HS-27A (cell line): ENCODE measurements at regions not wholly inside any gene's neighbourhood (a gene's known extent, or its start where the extent isn't known, plus 50 kb on each side); places are given as distances from the start of the nearest gene placed in this dataset.
"Not testable (repeated sequence)": the region's sequence is repeated elsewhere in the genome, so short reads cannot be mapped to it uniquely, and the experiment has no call there.

Experiments used
- DNase-seq: peaks from one replicate; pipeline ENCODE4 v3.0.0-alpha.2; 2012; ENCODE audit warnings: low read depth, missing footprints

DNA sequence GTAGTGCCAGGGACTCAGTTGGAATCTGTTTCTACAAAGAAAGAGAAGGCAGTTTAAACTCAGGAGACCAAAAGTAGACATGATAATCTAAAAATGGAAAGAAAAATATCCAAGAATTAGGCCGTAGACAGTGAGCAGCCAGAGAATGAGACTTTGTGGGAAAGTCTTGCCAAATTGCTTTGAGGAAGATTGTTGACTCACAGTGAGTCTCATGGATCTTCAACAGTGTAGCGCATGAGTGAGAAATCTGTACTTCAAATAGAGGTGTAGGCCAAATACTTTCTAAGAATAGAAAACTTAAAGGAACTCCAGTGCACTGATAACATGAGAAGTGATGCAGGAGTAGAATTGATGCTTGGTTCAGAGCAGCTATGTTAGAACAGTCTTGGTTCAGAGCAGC is 284.5 kb downstream of the HTR1B start:
- DNase-seq = peak; percentile 8

DNA sequence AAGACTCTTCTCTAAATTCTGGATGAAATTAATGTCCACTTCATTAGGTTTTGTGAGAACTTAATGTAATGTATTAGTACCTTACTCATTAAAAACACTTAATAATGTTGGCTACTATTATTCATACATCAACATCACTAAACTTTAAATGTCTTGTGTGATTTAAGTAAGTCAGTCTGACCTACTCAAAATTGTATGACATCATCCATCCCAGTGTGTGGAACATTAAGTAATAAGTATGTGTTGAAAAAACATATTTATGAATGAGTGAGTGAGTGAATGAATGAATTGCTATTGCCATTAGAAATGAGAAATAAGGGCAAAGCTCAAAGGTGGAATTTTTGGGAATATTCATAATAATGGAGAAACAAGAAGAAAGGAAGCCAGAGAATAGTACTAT is 285.8 kb downstream of the HTR1B start:
- DNase-seq = no peak

GRCh38 chr6:77173472-77174074 is 289.7 kb downstream of the HTR1B start:
- DNase-seq = no peak

DNA sequence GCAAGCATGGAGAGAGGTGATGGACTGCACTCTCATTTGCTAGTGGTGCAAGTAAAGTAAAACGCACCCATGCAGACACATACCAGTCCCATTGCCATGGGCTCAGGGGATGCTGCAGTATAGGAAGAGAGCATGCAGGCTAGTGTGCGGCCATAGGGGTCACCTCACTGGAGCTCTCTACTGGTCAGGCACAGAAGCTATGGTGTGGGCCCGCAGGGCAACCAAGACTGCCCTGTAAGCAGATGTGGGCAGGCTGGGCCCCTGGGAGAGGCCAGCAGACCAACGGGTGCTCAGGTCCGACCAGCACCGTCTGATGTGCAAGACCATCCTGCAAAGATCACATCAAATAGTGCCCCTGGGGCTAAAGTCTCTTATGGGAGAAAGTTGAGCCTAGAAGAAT is 290.7 kb downstream of the HTR1B start:
- DNase-seq = no peak

GRCh38 chr6:77159730-77160129 is 303.6 kb downstream of the HTR1B start:
- DNase-seq = no peak

DNA sequence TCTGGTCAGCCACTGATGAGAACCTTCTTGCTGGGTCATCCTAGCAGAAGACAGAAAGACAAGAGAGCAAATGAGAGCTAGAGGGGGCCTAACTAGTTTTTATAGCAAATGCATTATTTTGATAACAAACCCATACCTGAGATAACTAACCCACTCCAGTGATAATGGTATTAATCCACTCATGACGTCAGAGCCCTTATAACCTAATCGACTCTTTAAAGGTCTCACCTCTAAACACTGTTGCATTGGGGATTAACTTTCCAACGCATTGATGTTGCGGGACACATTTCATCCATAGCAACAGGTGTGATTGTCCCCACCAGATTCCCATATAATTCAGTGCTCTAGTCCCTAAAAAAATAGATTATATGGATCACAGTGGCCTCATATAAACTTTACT is 312.1 kb downstream of the HTR1B start:
- no peak for DNase-seq

DNA sequence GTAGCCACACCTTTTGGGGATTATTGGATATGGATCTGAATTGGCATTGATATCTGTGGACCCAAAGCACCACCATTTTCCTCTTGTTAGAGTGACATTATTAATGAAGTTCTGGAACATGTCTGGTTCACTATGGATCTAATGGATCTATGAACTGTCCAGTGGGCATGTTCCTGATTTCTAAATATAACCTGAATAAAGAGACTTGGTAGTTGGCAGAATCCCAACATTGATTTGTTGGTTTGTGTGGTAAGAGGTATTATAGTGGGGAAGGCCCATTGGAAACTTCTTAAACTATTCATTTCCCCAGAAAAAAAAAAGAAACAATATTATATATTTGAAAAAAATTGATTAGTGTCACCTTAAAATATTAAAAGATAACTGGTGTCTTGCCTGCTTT is 312.6 kb downstream of the HTR1B start:
- no peak for DNase-seq

DNA sequence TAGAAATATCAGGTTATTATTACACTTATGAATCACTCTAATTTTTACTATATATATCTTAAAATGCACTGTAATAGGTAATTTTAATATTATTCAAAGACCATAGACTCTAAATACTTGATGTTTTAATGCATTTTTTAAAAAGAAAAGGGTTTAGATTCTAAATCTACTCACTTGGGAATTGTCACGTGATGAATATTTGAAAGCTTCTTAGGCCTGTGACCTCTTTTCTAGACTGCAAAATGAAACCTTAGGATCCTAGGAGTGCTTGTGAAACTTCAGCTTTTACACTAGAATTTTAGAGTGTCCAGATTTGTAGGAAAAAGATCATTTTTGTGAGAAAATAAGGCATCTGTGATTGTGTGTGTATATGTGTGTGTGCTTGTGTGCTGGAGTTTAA is 318.0 kb downstream of the HTR1B start:
- DNase-seq = no peak

GRCh38 chr6:77143659-77144447 is 319.4 kb downstream of the HTR1B start:
- no peak for DNase-seq

GRCh38 chr6:77136086-77136485 is 327.2 kb downstream of the HTR1B start:
- no peak for DNase-seq

GRCh38 chr6:77133031-77133430 is 330.3 kb downstream of the HTR1B start:
- no peak for DNase-seq

DNA sequence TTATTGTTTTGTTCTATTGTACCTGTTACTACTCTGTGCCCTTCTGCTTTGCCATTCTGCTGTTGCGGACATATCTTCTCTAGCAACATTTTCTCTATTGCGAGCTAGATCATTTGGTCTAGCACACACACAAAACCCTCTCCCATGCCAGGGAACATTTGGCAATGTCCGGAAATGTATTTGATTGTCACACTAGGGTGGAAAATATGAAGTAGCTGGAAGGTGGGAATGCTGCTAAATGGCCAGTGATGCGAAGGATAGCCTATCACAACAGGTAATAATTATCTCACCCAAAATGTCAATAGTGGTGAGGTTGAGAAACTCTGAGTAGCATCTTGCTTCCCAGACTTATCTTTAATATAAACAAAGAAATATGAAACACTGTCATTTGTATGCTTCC is 331.9 kb downstream of the HTR1B start:
- DNase-seq = no peak

DNA sequence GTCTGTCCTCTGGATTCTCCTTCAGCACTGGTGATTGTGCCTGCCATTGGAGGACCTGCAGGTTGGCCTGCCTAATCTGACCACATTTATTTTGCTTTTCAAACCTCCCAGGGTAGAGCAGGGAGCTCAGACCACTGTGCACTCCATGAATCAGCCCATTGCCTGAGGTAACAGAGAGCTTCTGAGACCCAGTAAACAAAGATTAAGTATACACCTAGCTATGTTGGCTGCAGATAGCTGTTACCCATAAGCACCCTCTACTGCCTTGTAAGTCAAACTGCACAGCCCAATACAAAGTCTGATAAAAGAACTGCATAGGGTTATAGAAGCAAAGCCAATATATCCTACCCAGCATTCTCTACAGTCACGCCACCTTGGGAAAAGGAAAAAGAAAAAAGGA is 338.7 kb downstream of the HTR1B start:
- DNase-seq = no peak

GRCh38 chr6:77123527-77123926 is 339.8 kb downstream of the HTR1B start:
- DNase-seq = no peak

DNA sequence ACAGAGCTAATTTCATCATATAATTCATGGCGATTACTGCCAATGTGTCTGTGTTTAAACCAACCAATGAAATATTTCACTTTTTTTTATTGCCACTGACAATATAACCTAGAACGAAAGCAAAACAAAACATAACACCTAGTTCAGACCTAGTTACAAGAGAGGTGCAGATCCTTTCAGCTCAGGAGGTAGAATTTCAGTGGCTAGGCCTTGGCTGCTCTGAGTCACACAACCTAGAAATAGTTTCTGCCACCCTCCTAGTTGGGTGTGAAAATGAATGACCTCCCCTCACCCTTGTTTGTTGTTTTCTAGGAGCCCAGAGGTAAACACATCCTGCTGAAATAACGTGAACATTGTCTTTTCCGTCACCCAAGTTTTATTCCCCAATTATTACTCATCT is 356.3 kb downstream of the HTR1B start:
- DNase-seq = no peak

DNA sequence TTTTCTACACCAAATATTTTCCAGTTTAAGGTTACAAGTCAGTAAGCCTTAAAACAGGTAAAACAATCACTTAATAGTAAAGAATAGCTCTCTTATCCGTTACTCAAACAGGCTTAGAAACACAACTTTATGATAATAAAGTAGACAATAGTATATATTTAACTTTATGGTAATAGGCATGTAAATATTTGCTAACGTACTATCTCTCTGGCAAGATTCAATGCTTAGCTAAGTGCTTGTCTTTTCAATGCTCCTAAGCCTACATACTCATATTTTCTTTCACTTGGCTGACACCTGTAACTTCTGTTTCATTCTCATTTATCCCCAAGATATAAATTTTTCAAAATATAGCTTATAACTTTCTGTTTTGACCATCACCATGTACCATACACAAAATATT is 358.2 kb downstream of the HTR1B start:
- DNase-seq = no peak

GRCh38 chr6:77097940-77098339 is 365.4 kb downstream of the HTR1B start:
- DNase-seq = no peak

DNA sequence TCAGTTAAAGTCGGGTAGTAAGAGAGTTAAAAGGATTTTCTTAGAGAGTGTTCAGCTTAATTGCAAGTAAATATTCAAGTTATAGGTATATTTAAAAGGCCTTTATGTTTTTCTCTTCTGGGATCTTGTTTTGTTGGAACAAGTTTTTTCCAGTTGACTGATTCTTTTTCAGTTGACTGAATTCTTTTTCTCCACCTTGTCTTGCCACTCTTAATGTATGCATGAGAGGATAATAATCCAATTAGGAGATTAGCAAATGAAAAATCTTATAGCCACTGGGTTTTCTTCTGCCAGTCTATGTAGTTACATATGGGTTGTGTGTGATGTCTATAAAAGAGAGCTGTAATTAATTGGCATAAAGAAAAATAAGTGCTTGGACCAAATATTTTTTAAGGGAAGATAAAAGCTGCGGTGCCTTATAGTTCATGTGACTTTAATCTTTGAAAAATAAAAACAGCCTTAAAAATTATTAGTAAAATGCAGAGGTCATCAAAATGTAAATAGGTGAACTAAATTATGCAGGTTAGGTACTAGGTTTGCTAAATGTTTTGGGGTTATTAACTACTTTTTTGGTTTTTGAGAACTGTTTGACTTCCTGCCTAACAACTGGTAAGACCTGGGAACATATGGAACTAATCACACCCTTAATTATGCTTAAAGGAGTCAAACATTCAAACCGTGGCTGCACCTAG is 367.2 kb downstream of the HTR1B start:
- DNase-seq = no peak

DNA sequence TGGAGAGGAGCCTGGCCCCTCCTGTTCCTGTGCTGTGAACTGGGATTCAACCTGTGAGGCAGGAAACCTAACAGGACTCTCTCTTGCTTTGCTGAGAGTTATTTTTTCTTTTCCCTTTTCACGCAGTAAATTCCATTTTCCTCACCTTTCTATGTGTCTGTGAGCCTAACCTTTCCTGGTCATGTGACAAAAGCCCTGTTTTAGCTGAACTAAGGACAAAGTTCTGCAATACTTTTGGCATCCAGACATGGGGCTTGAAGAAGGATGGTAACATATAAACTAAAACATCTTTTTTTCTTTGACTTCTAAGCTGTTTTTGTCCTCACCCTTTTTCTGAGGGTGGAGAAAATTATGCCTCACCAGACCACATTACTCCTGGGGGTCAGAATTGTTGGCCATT is 368.5 kb downstream of the HTR1B start:
- DNase-seq = no peak

DNA sequence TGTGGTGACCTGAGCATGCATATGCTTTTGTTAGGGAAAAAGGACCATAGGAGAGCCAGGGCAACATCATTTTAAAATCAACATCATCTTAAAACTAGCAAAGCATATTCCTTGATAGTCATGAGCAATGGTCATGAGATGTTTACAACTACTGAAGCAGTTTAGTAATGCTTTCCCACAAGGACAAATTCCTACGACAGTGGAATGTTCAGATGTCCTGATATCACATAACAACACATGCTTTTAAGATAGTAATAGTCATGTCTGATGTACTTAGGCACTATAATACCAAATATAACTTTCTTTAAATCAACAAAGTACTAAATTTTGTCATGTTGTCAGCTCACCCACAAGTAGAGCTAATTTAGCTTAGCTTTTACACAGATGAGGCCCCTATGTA is 370.3 kb downstream of the HTR1B start:
- peak; percentile 26 for DNase-seq

DNA sequence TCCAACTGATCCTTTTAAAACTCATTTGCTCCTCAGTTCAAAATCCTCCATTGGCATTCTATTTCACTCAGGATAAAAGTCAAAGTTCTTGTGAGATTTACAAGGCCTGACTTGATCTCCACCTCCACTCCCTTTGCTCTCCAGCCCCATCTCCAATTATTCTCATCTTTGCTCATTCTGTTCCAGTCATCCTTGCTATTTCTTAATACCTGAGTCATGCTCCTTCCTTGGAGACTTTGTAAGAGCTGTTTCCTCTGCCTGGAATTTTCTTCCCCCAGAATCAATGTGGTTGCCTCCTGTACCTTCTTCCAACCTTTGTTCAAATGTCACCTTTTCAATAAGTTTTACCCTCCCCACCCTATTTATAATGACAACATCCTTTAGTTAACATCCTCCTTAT is 373.5 kb downstream of the HTR1B start:
- DNase-seq = no peak

DNA sequence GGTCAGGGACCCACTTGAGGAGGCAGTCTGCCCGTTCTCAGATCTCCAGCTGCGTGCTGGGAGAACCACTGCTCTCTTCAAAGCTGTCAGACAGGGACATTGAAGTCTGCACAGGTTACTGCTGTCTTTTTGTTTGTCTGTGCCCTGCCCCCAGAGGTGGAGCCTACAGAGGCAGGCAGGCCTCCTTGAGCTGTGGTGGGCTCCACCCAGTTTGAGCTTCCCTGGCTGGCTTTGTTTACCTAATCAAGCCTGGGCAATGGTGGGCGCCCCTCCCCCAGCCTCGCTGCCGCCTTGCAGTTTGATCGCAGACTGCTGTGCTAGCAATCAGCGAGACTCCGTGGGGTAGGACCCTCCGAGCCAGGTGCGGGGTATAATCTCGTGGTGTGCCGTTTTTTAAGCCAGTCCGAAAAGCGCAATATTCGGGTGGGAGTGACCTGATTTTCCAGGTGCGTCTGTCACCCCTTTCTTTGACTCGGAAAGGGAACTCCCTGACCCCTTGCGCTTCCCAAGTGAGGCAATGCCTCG is 375.4 kb downstream of the HTR1B start:
- DNase-seq = not testable (repeated sequence)

GRCh38 chr6:77074037-77074713 is 389.1 kb downstream of the HTR1B start:
- no peak for DNase-seq
